ENCODE measurements at regions not wholly inside any gene's neighbourhood (a gene's known extent, or its start where the extent isn't known, plus 50 kb on each side); places are given as distances from the start of the nearest gene placed in this dataset.

GRCh38 chr12:124111006-124111405 lies 138.0 kb downstream of the ZNF664 start:
- no peaks in the 10 kb centered on the region for H3K9me1 ChIP-seq (ENCODE audit: control insufficient read depth, insufficient read depth, low read length)
- ChIA-PET POLR2A (no interaction called here), CTCF (ENCODE audit: low intra/inter-chr PET ratio) (no interaction called here)
- 0 out of 2 replicates have a peak overlapping the region, but pooled peaks have one; percentile 8 for H2AFZ ChIP-seq (ENCODE audit: low read depth, low read length)
- in situ Hi-C loops (cut with MboI) (no loop called here), intact Hi-C loops (cut with micrococcal nuclease) (no loop called here)
- no TSS peak for BruUV-seq (replicated peaks)
- H3K4me1 ChIP-seq (replicated peaks in 1 of 2; ENCODE audit: control insufficient read depth in 2 of 2, insufficient read depth in 2 of 2, low read length in 2 of 2), result no peaks in the 10 kb centered on the region
- DNase-seq (ENCODE audit: extremely low read depth in 1 of 4, low spot score in 3 of 4) (no peak), ATAC-seq (no peak), FAIRE-seq (no peak)
- H3K9ac ChIP-seq (ENCODE audit: insufficient read depth in 1 of 2, low read depth in 2 of 2, low read length in 2 of 2), result no peak overlapping the region
- no peak overlapping the region for H3K27ac ChIP-seq (ENCODE audit: extremely low read depth, low read depth, low read length)
- H4K20me1 ChIP-seq (replicated peaks; ENCODE audit: control insufficient read depth, insufficient read depth, low read length), result no peaks in the 10 kb centered on the region
- H3K9me3 ChIP-seq (replicated peaks; ENCODE audit: control insufficient read depth, insufficient read depth, low read depth, low read length), result no peaks in the 10 kb centered on the region; the same call in 1 of the 2 replicates
- 4% methylated on average over 5 of the region's 5 CpGs for WGBS (ENCODE audit: insufficient coverage, low coverage, missing lambda C conversion rate)
- H3K27me3 ChIP-seq (ENCODE audit: control insufficient read depth in 2 of 2, insufficient read depth in 2 of 2, low read length in 2 of 2), result peaks cover 18 to 26% of the 10 kb centered on the region in 2 experiments
- no peaks in the 10 kb centered on the region for H3K79me2 ChIP-seq (ENCODE audit: control insufficient read depth, insufficient read depth, low read length)
- H3K4me3 ChIP-seq, result no peak overlapping the region
- H3K36me3 ChIP-seq (ENCODE audit: control insufficient read depth, insufficient read depth, low read length), result no peaks in the 10 kb centered on the region
- no peak overlapping the region for H3K4me2 ChIP-seq (ENCODE audit: insufficient read depth, low read length)
- TF ChIP-seq, protein P1, sequence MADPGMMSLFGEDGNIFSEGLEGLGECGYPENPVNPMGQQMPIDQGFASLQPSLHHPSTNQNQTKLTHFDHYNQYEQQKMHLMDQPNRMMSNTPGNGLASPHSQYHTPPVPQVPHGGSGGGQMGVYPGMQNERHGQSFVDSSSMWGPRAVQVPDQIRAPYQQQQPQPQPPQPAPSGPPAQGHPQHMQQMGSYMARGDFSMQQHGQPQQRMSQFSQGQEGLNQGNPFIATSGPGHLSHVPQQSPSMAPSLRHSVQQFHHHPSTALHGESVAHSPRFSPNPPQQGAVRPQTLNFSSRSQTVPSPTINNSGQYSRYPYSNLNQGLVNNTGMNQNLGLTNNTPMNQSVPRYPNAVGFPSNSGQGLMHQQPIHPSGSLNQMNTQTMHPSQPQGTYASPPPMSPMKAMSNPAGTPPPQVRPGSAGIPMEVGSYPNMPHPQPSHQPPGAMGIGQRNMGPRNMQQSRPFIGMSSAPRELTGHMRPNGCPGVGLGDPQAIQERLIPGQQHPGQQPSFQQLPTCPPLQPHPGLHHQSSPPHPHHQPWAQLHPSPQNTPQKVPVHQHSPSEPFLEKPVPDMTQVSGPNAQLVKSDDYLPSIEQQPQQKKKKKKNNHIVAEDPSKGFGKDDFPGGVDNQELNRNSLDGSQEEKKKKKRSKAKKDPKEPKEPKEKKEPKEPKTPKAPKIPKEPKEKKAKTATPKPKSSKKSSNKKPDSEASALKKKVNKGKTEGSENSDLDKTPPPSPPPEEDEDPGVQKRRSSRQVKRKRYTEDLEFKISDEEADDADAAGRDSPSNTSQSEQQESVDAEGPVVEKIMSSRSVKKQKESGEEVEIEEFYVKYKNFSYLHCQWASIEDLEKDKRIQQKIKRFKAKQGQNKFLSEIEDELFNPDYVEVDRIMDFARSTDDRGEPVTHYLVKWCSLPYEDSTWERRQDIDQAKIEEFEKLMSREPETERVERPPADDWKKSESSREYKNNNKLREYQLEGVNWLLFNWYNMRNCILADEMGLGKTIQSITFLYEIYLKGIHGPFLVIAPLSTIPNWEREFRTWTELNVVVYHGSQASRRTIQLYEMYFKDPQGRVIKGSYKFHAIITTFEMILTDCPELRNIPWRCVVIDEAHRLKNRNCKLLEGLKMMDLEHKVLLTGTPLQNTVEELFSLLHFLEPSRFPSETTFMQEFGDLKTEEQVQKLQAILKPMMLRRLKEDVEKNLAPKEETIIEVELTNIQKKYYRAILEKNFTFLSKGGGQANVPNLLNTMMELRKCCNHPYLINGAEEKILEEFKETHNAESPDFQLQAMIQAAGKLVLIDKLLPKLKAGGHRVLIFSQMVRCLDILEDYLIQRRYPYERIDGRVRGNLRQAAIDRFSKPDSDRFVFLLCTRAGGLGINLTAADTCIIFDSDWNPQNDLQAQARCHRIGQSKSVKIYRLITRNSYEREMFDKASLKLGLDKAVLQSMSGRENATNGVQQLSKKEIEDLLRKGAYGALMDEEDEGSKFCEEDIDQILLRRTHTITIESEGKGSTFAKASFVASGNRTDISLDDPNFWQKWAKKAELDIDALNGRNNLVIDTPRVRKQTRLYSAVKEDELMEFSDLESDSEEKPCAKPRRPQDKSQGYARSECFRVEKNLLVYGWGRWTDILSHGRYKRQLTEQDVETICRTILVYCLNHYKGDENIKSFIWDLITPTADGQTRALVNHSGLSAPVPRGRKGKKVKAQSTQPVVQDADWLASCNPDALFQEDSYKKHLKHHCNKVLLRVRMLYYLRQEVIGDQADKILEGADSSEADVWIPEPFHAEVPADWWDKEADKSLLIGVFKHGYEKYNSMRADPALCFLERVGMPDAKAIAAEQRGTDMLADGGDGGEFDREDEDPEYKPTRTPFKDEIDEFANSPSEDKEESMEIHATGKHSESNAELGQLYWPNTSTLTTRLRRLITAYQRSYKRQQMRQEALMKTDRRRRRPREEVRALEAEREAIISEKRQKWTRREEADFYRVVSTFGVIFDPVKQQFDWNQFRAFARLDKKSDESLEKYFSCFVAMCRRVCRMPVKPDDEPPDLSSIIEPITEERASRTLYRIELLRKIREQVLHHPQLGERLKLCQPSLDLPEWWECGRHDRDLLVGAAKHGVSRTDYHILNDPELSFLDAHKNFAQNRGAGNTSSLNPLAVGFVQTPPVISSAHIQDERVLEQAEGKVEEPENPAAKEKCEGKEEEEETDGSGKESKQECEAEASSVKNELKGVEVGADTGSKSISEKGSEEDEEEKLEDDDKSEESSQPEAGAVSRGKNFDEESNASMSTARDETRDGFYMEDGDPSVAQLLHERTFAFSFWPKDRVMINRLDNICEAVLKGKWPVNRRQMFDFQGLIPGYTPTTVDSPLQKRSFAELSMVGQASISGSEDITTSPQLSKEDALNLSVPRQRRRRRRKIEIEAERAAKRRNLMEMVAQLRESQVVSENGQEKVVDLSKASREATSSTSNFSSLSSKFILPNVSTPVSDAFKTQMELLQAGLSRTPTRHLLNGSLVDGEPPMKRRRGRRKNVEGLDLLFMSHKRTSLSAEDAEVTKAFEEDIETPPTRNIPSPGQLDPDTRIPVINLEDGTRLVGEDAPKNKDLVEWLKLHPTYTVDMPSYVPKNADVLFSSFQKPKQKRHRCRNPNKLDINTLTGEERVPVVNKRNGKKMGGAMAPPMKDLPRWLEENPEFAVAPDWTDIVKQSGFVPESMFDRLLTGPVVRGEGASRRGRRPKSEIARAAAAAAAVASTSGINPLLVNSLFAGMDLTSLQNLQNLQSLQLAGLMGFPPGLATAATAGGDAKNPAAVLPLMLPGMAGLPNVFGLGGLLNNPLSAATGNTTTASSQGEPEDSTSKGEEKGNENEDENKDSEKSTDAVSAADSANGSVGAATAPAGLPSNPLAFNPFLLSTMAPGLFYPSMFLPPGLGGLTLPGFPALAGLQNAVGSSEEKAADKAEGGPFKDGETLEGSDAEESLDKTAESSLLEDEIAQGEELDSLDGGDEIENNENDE (IDR thresholded peaks at IDR 0.05; ENCODE audit: low read depth, low read length), result no peak
- peak; percentile 56 for TF ChIP-seq TEAD4 (IDR thresholded peaks at IDR 0.05; ENCODE audit: low read length)
- TF ChIP-seq TEAD4 (CRISPR knock-in tag; IDR thresholded peaks at IDR 0.05; ENCODE audit: borderline replicate concordance), result no peak
- TF ChIP-seq MLX (CRISPR knock-in tag; conservative IDR thresholded peaks at IDR 0.05), result no peak
- peak; percentile 52; the same call in 1 of the 2 replicates for TF ChIP-seq TAL1 (IDR thresholded peaks at IDR 0.05)
- no peak for TF ChIP-seq ETS1 (conservative IDR thresholded peaks at IDR 0.05; ENCODE audit: control insufficient read depth, low read depth, low read length)
- TF ChIP-seq CBFA2T3 (IDR thresholded peaks at IDR 0.05), result peak; percentile 20; the same call in 1 of the 2 replicates
- no peak for TF ChIP-seq THRA (IDR thresholded peaks at IDR 0.05)
